WTC11 (cell line): ENCODE measurements at regions not wholly inside any gene's neighbourhood (a gene's known extent, or its start where the extent isn't known, plus 50 kb on each side); places are given as distances from the start of the nearest gene placed in this dataset.

Experiments used
- ATAC-seq: fragments of 200-7000 bp; cut with Tn5 transposase; 2 replicates; pipeline ENCODE4 v1.10.0; 2021; ENCODE audit warnings: mild to moderate bottlenecking, moderate library complexity
- CTCF ChIA-PET: fragments of 300-600 bp; sonication (Branson Sonifier 250); formaldehyde crosslinking; loops from one replicate; lab custom pipeline; 2021; ENCODE audit warnings: antibody characterized with exemption; lab: Charles Lee
- POLR2A ChIA-PET: fragments of 350-600 bp; sonication (Branson Sonifier 250); formaldehyde crosslinking; loops from one replicate; lab custom pipeline; 2021; ENCODE audit warnings: antibody characterized with exemption; lab: Charles Lee
- DNase-seq: peaks from one replicate; pipeline ENCODE4 v3.0.0; 2021; ENCODE audit warnings: low spot score
- H3K27ac Mint-ChIP-seq: 2 replicates; pipeline ENCODE4 v1.8.0; 2021; ENCODE audit warnings: mixed read lengths
- H3K27me3 Mint-ChIP-seq: 2 replicates; pipeline ENCODE4 v1.8.0; 2021; ENCODE audit warnings: low read depth, mild to moderate bottlenecking, moderate library complexity, mixed read lengths
- H3K36me3 Mint-ChIP-seq: 2 replicates; pipeline ENCODE4 v1.8.0; 2021; ENCODE audit warnings: mixed read lengths
- H3K4me1 Mint-ChIP-seq: 2 replicates; pipeline ENCODE4 v1.8.0; 2022; ENCODE audit warnings: mixed read lengths
- H3K4me3 Mint-ChIP-seq: 2 replicates; pipeline ENCODE4 v1.8.0; 2021; ENCODE audit warnings: mild to moderate bottlenecking, moderate library complexity, mixed read lengths
- H3K9me3 Mint-ChIP-seq: 2 replicates; pipeline ENCODE4 v1.8.0; 2021; ENCODE audit warnings: mixed read lengths
- ARID4B ChIP-seq: sonication (generic); formaldehyde crosslinking; IDR thresholded peaks from 2 replicates; pipeline ENCODE4 v1.8.0; 2023; ENCODE audit warnings: missing genetic modification reagents, mild to moderate bottlenecking, borderline replicate concordance
- CTCF ChIP-seq: fragments of 200-600 bp; IDR thresholded peaks from 2 replicates; pipeline ENCODE4 v1.8.0; 2022; ENCODE audit warnings: antibody characterized with exemption
- E2F1 ChIP-seq: sonication (generic); formaldehyde crosslinking; IDR thresholded peaks from 2 replicates; pipeline ENCODE4 v1.8.0; 2022; ENCODE audit warnings: mild to moderate bottlenecking, missing genetic modification reagents
- FOXJ3 ChIP-seq: sonication (generic); formaldehyde crosslinking; IDR thresholded peaks from 2 replicates; pipeline ENCODE4 v1.9.0; 2021; ENCODE audit warnings: missing genetic modification reagents, mild to moderate bottlenecking, borderline replicate concordance
- GRHL2 ChIP-seq: fragments of 250-450 bp; sonication (Bioruptor Pico); IDR thresholded peaks from 2 replicates; pipeline ENCODE4 v1.8.0; 2022; ENCODE audit warnings: mild to moderate bottlenecking, moderate library complexity; ENCODE audit not compliant: insufficient replicate concordance, severe bottlenecking
- GTF2I ChIP-seq: fragments of 250-450 bp; sonication (Bioruptor Pico); conservative IDR thresholded peaks from 2 replicates; pipeline ENCODE4 v1.4.0; 2021; ENCODE audit warnings: mild to moderate bottlenecking
- HMGA2 ChIP-seq: fragments of 250-450 bp; sonication (Bioruptor Pico); IDR thresholded peaks from 2 replicates; pipeline ENCODE4 v1.4.0; 2021; ENCODE audit warnings: mild to moderate bottlenecking, moderate library complexity
- JAZF1 ChIP-seq: fragments of 250-450 bp; sonication (Bioruptor Pico); IDR thresholded peaks from 2 replicates; pipeline ENCODE4 v1.9.0; 2021; ENCODE audit warnings: moderate library complexity, mild to moderate bottlenecking, inconsistent platforms
- KAT7 ChIP-seq: sonication (generic); formaldehyde crosslinking; IDR thresholded peaks from 2 replicates; pipeline ENCODE4 v1.8.1; 2023; ENCODE audit warnings: missing genetic modification reagents, mild to moderate bottlenecking, borderline replicate concordance
- MLX ChIP-seq: sonication (generic); formaldehyde crosslinking; IDR thresholded peaks from 2 replicates; pipeline ENCODE4 v1.8.1; 2023; ENCODE audit warnings: mild to moderate bottlenecking, missing genetic modification reagents, moderate library complexity
- NFE2L1 ChIP-seq: sonication (generic); formaldehyde crosslinking; IDR thresholded peaks from 2 replicates; pipeline ENCODE4 v1.8.1; 2023; ENCODE audit warnings: missing genetic modification reagents
- NR1H2 ChIP-seq: sonication (generic); formaldehyde crosslinking; IDR thresholded peaks from 2 replicates; pipeline ENCODE4 v1.9.0; 2021; ENCODE audit warnings: mild to moderate bottlenecking, moderate library complexity, missing genetic modification reagents
- SOX15 ChIP-seq: fragments of 250-450 bp; sonication (Bioruptor Pico); IDR thresholded peaks from 2 replicates; pipeline ENCODE4 v1.9.0; 2021; ENCODE audit warnings: mild to moderate bottlenecking
- SP1 ChIP-seq: sonication (generic); formaldehyde crosslinking; conservative IDR thresholded peaks from 2 replicates; pipeline ENCODE4 v1.8.1; 2022; ENCODE audit warnings: missing genetic modification reagents
- TCF7 ChIP-seq: sonication (generic); formaldehyde crosslinking; IDR thresholded peaks from 2 replicates; pipeline ENCODE4 v1.8.0; 2022; ENCODE audit warnings: mild to moderate bottlenecking, low read depth, missing genetic modification reagents, moderate library complexity
- TEAD4 ChIP-seq: sonication (generic); formaldehyde crosslinking; IDR thresholded peaks from 2 replicates; pipeline ENCODE4 v1.8.0; 2022; ENCODE audit warnings: mild to moderate bottlenecking, missing genetic modification reagents
- ZNF121 ChIP-seq: sonication (generic); formaldehyde crosslinking; IDR thresholded peaks from 2 replicates; pipeline ENCODE4 v1.8.0; 2023; ENCODE audit warnings: missing genetic modification reagents
- ZNF281 ChIP-seq: sonication (generic); formaldehyde crosslinking; IDR thresholded peaks from 2 replicates; pipeline ENCODE4 v1.8.0; 2023; ENCODE audit warnings: mild to moderate bottlenecking, missing genetic modification reagents
- ZNF416 ChIP-seq: fragments of 250-450 bp; sonication (Bioruptor Pico); IDR thresholded peaks from 2 replicates; pipeline ENCODE4 v1.9.0; 2021; ENCODE audit warnings: mild to moderate bottlenecking, inconsistent platforms
- TF ChIP-seq, protein P1 (sequence below): sonication (generic); formaldehyde crosslinking; IDR thresholded peaks from 2 replicates; pipeline ENCODE4 v1.8.0; 2022; ENCODE audit warnings: mild to moderate bottlenecking, missing genetic modification reagents

- TF ChIP-seq E2F1 (no peak), KAT7 (CRISPR knock-in tag) (no peak), HMGA2 (CRISPR knock-in tag) (no peak), ZNF416 (no peak), GTF2I (CRISPR knock-in tag) (no peak)
- peaks cover 8% of the 10 kb centered on the region for H3K4me1 Mint-ChIP-seq
- DNase-seq (no peak), ATAC-seq (no peak; the same call in 1 of the 2 replicates)
- CTCF ChIA-PET, result no interaction called here
- H3K27me3 Mint-ChIP-seq, result no peaks in the 10 kb centered on the region; the same call in 1 of the 2 replicates
- POLR2A ChIA-PET, result no interaction called here
- no peak overlapping the region for H3K27ac Mint-ChIP-seq
- no peaks in the 10 kb centered on the region for H3K36me3 Mint-ChIP-seq
- H3K9me3 Mint-ChIP-seq, result no peaks in the 10 kb centered on the region
- H3K4me3 Mint-ChIP-seq, result no peak overlapping the region
These were observed 937.8 kb upstream of the MANEA start for GRCh38 chr6:94639564-94639963.

GRCh38 chr6:94636780-94637385 is 940.5 kb upstream of the MANEA start:
- H3K9me3 Mint-ChIP-seq, result no peaks in the 10 kb centered on the region
- POLR2A ChIA-PET, result no interaction called here
- ATAC-seq (peak; percentile 87), DNase-seq (no peak)
- H3K27ac Mint-ChIP-seq, result no peak overlapping the region
- H3K4me1 Mint-ChIP-seq, result peaks cover 8% of the 10 kb centered on the region
- peaks cover 17% of the 10 kb centered on the region for H3K27me3 Mint-ChIP-seq
- CTCF ChIA-PET, result interaction anchor here (1.2 to 1.6 kb wide), 2 partner anchors 454 to 456 kb away, joined by 3 to 10 read pairs; no protein-coding TSS in a partner anchor
- TF ChIP-seq ZNF281 (CRISPR knock-in tag) (no peak), ZNF121 (CRISPR knock-in tag) (no peak), SP1 (CRISPR knock-in tag) (no peak), CTCF (peak; percentile 22; the same call in 1 of the 2 replicates), GRHL2 (CRISPR knock-in tag) (no peak), TEAD4 (CRISPR knock-in tag) (no peak)
- no peak overlapping the region for H3K4me3 Mint-ChIP-seq
- no peaks in the 10 kb centered on the region for H3K36me3 Mint-ChIP-seq

- H3K27ac Mint-ChIP-seq, result no peak overlapping the region
- H3K36me3 Mint-ChIP-seq, result no peaks in the 10 kb centered on the region
- DNase-seq, result no peak
- no peak overlapping the region for H3K4me3 Mint-ChIP-seq
- peaks cover 6% of the 10 kb centered on the region for H3K4me1 Mint-ChIP-seq
- no peaks in the 10 kb centered on the region for H3K27me3 Mint-ChIP-seq
- ChIA-PET POLR2A (no interaction called here), CTCF (no interaction called here)
- no peaks in the 10 kb centered on the region for H3K9me3 Mint-ChIP-seq
- no peak for ATAC-seq
- TF ChIP-seq MLX (CRISPR knock-in tag) (no peak), SOX15 (CRISPR knock-in tag) (no peak), TCF7 (CRISPR knock-in tag) (no peak), KAT7 (CRISPR knock-in tag) (no peak), SP1 (CRISPR knock-in tag) (no peak), FOXJ3 (no peak), ARID4B (CRISPR knock-in tag) (no peak), NR1H2 (CRISPR knock-in tag) (no peak), JAZF1 (no peak), NFE2L1 (CRISPR knock-in tag) (no peak)
- TF ChIP-seq, protein P1, sequence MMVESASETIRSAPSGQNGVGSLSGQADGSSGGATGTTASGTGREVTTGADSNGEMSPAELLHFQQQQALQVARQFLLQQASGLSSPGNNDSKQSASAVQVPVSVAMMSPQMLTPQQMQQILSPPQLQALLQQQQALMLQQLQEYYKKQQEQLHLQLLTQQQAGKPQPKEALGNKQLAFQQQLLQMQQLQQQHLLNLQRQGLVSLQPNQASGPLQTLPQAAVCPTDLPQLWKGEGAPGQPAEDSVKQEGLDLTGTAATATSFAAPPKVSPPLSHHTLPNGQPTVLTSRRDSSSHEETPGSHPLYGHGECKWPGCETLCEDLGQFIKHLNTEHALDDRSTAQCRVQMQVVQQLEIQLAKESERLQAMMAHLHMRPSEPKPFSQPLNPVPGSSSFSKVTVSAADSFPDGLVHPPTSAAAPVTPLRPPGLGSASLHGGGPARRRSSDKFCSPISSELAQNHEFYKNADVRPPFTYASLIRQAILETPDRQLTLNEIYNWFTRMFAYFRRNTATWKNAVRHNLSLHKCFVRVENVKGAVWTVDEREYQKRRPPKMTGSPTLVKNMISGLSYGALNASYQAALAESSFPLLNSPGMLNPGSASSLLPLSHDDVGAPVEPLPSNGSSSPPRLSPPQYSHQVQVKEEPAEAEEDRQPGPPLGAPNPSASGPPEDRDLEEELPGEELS (CRISPR knock-in tag), result no peak
These were observed 953.7 kb upstream of the MANEA start for GRCh38 chr6:94623586-94623985.
